Bronchial epithelial cell (primary cell): ENCODE measurements at regions not wholly inside any gene's neighbourhood (a gene's known extent, or its start where the extent isn't known, plus 50 kb on each side); places are given as distances from the start of the nearest gene placed in this dataset.

Source experiments
- DNase-seq: peaks from one replicate; pipeline ENCODE4 v3.0.0-alpha.2; 2010; ENCODE audit warnings: low read depth
- FAIRE-seq: peaks from 2 replicates; lab custom pipeline; 2011; peaks lifted over from hg19 to GRCh38; lab: Jason Lieb, UNC
- H3K27me3 ChIP-seq: 2 replicates; pipeline ENCODE4 v1.5.1; 2011; ENCODE audit warnings: low read length; ENCODE audit not compliant: control insufficient read depth, insufficient read depth
- H3K36me3 ChIP-seq: 2 replicates; pipeline ENCODE4 v1.5.1; 2011; ENCODE audit warnings: low read length; ENCODE audit not compliant: control insufficient read depth, insufficient read depth
- H3K4me3 ChIP-seq: 2 replicates; pipeline ENCODE4 v1.5.1; 2011; ENCODE audit warnings: mild to moderate bottlenecking, low read depth, low read length, control low read depth
- TF ChIP-seq, protein P1 (sequence below): IDR thresholded peaks from 2 replicates; pipeline ENCODE4 v1.5.1; 2011; ENCODE audit warnings: mild to moderate bottlenecking, moderate library complexity, low read length, control low read depth, inconsistent platforms; ENCODE audit not compliant: insufficient read depth, severe bottlenecking

DNA sequence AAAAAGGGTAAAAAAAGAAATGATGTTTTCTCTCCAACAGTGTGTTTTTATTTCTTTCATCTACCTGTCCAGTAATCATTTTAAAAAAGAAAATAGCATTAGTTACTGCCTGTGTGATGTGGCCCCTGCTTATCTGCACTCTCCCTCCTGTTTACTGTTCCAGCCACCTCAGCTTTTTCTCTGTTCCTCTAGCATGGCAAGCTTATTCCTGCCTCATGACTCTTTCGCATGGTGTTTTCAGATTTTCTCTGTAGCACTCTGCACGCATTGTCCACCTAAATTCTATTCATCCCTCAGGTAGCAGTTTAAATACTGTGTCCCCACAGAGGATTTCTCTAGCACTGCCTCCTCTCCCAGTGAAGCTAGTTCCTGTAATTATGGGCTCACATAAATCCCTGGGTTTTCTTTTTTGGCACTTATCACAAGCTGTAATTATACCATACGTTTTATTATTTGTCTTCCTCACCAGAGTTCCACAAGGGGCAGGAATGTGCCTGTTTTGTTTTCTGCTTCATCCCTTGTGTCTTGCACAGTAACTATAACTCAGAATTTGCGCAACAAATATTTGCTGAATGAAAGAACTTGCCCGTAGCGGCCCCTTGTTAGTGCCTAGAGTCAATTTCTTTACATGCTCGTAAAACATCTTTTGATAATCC, 51.4 kb upstream of the LRIG2 start:
- TF ChIP-seq, protein P1, sequence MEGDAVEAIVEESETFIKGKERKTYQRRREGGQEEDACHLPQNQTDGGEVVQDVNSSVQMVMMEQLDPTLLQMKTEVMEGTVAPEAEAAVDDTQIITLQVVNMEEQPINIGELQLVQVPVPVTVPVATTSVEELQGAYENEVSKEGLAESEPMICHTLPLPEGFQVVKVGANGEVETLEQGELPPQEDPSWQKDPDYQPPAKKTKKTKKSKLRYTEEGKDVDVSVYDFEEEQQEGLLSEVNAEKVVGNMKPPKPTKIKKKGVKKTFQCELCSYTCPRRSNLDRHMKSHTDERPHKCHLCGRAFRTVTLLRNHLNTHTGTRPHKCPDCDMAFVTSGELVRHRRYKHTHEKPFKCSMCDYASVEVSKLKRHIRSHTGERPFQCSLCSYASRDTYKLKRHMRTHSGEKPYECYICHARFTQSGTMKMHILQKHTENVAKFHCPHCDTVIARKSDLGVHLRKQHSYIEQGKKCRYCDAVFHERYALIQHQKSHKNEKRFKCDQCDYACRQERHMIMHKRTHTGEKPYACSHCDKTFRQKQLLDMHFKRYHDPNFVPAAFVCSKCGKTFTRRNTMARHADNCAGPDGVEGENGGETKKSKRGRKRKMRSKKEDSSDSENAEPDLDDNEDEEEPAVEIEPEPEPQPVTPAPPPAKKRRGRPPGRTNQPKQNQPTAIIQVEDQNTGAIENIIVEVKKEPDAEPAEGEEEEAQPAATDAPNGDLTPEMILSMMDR = no peak
- Histone ChIP-seq H3K36me3 (no peaks in the 10 kb centered on the region), H3K4me3 (no peak overlapping the region), H3K27me3 (no peaks in the 10 kb centered on the region)
- no peak for FAIRE-seq
- peak; percentile 92 for DNase-seq
